ENCODE measurements at regions not wholly inside any gene's neighbourhood (a gene's known extent, or its start where the extent isn't known, plus 50 kb on each side); places are given as distances from the start of the nearest gene placed in this dataset.
"Not testable (repeated sequence)": the region's sequence is repeated elsewhere in the genome, so short reads cannot be mapped to it uniquely, and the experiment has no call there.

GRCh38 chr20:36082315-36082915 lies 72.1 kb upstream of the EPB41L1 start:
- DNase-seq (ENCODE audit: low read depth in 3 of 3, low spot score in 1 of 3) = no peak

DNA sequence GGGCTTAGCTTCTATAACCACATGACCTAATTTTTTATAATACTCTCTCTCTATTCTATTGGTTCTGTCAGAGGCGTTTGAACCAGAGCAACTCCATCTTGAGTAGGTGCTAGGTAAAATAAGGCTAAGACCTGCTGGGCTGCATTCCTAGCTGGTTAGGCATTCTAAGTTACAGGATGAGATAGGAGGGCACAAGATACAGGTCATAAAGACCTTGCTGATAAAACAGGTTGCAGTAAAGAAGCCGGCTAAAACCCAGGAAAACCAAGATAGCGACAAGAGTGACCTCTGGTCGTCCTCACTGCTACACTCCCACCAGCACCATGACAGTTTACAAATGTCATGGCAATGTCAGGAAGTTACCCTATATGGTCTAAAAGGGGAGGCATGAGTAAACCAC lies 71.3 kb upstream of the EPB41L1 start:
- not testable (repeated sequence) for DNase-seq (ENCODE audit: low read depth in 3 of 3, low spot score in 1 of 3)

DNA sequence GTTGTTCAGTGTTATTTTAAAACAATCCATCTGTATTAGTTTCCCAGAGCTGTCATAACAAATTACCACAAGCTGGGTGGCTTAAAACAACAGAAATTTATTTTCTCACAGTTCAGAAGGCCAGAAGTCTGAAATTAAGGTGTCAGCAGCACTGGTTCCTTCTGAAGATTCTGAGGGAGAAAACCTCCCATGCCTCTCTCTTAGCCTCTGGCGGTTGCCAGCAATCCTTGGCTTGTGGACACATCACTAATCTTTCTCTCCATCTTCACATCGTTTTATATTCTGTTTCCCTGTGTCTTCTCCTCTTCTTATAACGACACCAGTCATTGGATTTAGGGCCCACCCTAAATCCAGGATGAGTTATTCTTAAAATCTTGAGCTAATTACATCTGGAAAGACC lies 70.2 kb upstream of the EPB41L1 start:
- no peak for DNase-seq (ENCODE audit: low read depth in 3 of 3, low spot score in 1 of 3)

GRCh38 chr20:36084897-36085613 lies 69.5 kb upstream of the EPB41L1 start:
- DNase-seq (ENCODE audit: low read depth in 3 of 3, low spot score in 1 of 3) = no peak

DNA sequence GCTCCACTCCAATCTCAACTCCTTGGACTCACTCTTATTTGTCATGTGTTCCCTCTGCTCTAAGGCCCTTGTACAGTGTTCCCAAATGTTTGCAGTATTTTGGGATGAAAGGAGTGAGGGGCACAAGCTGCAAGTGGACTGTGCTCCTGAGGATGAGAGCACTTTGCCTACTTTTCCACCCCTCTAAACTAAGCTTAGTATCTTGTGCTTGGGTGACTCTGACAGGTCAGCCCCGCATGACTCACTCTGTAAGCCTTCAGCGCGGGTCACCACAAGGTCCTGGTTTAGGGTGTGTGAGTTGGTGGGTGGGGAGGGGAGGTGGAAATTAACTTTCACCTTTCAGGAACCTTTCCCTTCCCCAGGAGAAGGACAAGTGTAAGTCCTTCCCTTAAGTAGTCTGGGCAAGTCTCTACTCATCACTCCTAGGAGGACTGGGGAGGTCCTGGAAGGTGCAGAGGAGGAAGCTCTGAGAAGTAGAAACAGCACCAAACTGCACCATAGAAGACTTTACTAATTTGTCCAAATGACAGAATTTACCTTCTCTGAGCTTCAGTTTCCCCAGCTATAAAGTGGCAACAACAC lies 68.8 kb upstream of the EPB41L1 start:
- no peak for DNase-seq (ENCODE audit: low read depth in 3 of 3, low spot score in 1 of 3)

- DNase-seq (ENCODE audit: low read depth in 3 of 3, low spot score in 1 of 3) = no peak
Measured at GRCh38 chr20:36086767-36087166, 67.8 kb upstream of the EPB41L1 start.

- DNase-seq (ENCODE audit: low read depth in 3 of 3, low spot score in 1 of 3) = no peak
Measured at GRCh38 chr20:36090223-36090622, 64.3 kb upstream of the EPB41L1 start.

DNA sequence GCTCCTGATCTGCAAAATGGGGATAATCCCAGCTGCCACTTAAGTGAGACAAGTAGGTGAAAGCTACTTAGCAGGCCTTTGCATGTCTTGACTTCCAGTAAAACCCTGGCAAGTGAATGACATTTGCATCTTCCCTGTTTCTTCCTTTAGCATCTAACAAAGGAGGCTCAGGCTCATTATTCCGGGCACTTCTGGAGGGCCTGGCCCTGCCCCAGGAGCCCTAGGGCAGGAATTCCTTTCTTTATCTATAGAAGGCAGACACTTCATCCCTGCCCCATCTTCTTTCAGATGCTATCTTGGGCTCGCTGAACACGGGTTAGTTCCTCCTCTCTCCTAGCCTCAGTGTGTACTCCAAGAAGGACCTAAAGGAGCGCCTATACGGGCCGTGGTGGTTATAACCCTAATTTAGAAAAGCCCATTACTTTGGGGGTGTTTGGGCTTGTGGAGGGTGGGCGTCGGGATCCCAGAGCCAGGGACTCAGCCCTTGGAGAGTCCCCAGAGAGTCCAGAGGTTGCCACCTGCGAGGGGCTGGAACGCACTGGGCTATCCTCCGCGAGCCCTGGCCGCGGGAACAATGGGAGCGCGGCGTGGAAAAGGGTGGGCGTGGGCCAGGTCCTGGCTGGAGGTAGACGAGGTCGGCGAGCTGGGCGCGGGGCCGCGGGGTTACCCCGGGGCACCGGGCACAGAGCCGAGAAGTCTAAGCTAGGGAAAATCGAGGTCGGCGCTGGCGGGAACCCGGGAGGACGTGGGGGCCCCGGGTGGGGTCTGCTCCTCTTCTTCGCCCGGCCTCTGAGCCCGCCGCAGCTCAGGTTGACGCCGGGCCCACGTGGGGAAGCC lies 62.8 kb upstream of the EPB41L1 start:
- no peak for DNase-seq (ENCODE audit: low read depth in 3 of 3, low spot score in 1 of 3)

DNA sequence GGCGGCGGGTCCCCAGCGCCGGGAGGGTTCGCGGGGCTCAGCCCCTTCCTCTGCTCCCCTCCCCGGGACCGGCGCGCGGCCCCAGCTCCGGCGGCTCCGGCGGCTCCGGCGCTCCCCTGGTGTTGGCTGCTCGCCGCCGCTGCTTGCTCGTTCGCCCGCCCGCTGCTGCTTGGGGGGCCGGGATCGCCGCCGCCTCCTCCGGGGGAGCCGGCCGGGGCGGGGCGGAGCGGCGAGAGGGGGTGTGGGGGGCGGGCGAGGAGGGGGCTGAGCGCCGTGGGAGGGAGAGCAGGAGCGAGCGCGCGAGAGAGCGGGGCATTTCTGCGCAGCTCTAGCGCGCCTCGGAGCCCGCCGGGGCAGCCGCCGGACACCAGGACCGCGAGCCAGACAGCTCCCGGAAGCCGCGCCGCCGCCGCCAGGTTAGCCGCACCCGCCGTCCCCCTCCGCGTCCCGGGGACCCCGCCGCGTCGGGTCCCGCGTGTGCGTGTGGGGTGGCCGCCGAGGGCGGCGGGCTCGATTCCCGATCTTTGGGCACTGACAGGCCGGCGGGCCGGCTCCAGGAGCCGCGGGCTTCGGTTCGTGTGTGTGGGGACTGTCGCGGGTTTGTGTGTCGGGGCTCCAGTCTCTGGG lies 62.0 kb upstream of the EPB41L1 start:
- DNase-seq (ENCODE audit: low read depth in 3 of 3, low spot score in 1 of 3) = no peak

DNA sequence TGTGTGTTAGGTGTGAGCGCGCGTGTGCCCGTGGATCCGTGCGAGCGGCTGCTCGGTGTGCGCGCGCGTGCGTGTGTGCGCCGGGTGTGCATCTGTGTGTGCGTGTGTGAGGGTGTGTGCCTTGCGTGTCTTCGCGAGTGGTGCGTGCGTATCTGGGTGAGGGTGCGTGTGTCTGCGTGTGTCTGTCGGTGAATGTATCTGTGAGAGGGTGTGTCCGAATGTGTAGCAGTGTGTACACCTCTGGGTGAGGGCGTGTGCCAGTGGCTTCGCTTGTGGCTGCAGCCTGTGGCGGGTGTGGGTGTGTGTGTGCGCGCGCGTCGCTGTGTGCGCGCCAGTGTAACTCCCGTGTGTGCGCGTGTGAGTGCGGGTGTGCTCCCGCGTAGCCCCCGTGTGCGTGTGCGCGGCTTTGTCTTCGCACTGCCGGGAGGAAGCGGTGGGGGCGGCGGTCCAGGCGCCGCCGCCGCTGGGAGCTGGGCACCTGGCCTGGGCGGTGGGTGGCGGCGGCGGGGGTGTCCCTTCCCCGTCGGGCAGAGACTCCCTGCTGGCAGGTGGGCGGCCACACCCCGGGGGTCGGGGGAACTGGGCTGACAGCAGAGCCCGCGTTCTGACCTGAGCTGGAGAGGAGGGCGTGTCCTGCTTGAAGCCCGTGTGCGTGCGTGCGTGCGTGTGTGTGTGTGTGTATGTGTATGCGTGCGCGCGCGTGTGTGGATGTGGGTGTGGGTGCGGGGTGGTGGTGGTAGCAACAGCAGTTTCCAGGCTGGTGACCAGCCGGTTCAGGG lies 61.3 kb upstream of the EPB41L1 start:
- DNase-seq (ENCODE audit: low read depth in 3 of 3, low spot score in 1 of 3) = peak in 1 of 3 donors; percentile 6

GRCh38 chr20:36093804-36094145 lies 60.8 kb upstream of the EPB41L1 start:
- no peak for DNase-seq (ENCODE audit: low read depth in 3 of 3, low spot score in 1 of 3)

DNA sequence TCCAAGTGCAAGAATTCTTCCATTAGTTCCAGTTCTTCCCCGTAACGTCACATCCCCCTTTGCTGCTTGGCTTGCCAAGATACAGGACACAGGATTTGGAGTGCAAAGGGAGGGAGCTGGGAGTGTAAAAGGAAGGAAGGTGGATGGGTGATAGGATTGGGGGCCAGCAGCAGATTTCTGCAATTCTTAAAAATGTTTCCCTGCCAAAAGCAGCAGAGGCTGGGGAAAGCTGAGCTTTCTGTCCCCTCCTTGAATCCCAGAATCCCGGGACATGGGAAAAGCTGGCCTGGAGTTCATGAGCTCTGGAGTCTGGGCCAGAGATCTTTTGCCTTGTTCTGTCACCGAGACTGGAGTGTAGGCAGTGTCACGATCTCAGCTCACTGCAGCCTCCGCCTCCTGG lies 60.0 kb upstream of the EPB41L1 start:
- no peak for DNase-seq (ENCODE audit: low read depth in 3 of 3, low spot score in 1 of 3)

DNA sequence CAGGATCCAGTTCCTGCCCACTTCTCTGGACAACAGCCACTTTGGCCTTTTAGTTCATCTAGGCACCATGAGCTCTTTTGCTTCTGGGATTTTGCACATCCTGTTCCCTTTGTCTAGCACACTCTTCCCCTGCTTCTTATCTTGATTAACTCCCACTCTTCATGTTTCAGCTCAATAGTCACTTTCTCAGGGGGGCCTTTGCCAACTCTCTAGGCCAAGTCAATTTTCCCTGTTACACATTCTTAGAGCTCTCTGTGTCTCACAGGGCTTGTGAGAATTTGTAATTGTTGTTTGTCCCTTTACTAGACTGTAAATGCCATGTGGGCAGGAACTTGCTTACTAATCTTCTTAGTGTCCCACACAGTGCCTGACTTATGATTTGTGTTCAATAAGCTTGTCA lies 58.1 kb upstream of the EPB41L1 start:
- no peak for DNase-seq (ENCODE audit: low read depth in 3 of 3, low spot score in 1 of 3)

GRCh38 chr20:36097337-36098151 lies 57.0 kb upstream of the EPB41L1 start:
- no peak for DNase-seq (ENCODE audit: low read depth in 3 of 3, low spot score in 1 of 3)

- no peak for DNase-seq (ENCODE audit: low read depth in 3 of 3, low spot score in 1 of 3)
Measured at GRCh38 chr20:36098364-36098763, 56.2 kb upstream of the EPB41L1 start.

DNA sequence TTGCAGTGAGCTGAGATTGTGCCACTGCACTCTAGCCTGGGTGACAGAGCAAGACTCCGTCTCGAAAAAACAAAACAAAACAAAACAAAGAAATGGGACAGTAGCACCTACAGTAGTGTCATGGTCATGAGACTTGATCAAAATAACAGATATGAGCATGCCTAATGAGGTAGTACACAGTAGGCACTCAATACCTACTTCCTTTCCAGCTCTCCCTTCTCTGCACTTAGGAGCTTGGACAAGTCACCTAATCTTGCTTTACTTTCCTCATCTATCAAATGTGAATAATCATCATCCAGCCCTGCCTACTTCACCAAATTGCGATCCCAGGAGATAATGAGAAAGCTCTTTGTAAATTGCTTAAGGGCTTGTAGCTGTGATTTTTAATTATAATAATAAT lies 55.4 kb upstream of the EPB41L1 start:
- DNase-seq (ENCODE audit: low read depth in 3 of 3, low spot score in 1 of 3) = no peak

DNA sequence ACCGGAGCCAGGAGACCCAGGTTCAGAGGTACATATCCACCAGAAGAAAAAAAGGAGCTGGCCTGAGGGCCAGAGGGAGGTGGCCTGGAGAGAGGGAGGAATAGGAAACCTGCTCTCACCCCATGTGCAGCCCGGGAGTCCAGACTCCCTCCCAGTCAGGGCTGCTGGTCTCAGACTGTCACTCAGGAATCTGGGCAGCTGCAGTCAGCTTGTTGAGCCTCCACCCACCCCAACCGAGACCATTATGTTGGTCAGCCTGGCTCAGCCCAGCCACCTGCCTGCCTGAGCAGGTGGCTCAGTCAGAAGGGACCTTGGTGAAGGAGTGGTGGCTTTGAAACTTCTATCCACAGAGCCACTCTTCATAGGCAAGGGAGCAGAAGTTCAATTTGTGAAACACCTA lies 53.3 kb upstream of the EPB41L1 start:
- DNase-seq (ENCODE audit: low read depth in 3 of 3, low spot score in 1 of 3) = no peak

DNA sequence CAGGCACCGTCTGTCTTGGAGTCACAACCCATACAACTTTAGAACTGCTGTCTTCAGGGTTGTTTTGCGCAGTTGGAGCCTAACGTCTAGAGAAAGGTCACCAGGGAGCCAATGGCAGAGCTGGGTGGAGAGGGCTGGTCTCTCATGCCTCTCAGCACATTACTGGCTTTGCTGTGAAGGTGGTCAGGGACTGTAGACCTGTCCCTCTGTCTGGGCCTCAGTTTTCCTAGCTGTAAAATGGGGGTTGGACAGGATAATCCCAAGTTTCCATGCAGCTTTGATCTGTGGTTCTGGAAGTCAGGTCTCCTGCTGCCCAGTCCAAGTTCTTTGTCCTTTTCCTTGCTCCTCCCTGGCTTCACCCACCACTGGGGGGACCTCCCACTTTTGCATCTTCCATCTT lies 52.2 kb upstream of the EPB41L1 start:
- DNase-seq (ENCODE audit: low read depth in 3 of 3, low spot score in 1 of 3) = no peak

DNA sequence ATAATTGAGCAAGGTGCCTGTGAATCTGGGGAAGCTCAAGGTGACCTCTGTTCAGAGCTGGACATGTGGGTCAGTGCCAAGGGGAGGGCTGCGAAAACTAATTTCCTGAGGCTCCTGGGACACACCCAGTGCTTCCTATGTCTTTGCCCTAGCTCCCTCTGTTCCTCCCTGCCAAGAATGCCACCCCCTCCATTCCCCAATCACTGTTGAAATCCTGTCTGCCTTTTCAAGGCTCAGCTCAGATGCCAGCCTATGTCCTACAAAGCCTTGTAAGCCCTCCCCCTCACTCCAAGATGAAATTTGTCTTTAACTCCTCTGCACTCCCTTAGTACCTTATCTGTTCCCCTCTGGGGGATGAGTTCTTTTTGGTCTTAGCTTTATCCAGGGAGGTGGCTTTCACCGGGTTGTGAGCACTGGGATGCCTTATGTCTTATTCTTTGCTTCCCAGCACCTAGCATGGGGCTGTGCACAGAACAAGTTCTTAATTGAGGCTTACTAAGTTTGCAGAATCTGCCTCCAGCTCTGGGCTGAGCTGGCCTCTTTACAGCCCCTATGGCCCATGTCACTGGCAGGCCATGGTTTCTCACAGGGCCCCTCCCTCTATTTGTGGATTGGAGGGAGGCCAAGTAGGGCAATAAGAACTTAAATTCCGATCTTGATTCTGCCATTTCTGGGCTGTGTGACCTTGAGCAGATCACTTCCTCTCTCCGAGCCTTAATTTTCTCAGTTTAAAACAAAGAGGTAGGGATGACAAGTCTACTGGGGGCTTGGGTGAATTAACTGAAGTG lies 51.5 kb upstream of the EPB41L1 start:
- no peak for DNase-seq (ENCODE audit: low read depth in 3 of 3, low spot score in 1 of 3)

Measured in stimulated activated CD4-positive, alpha-beta T cell treated with anti-CD3 and anti-CD28 coated beads, TNF-alpha, amount 100 ng/mL, for 1 hour (primary cell).